ENCODE measurements at regions not wholly inside any gene's neighbourhood (a gene's known extent, or its start where the extent isn't known, plus 50 kb on each side); places are given as distances from the start of the nearest gene placed in this dataset.

GRCh38 chr3:6522191-6522590, 338.7 kb upstream of the GRM7 start:
- Histone ChIP-seq H3K27ac (ENCODE audit: low read length) (no peak overlapping the region), H3K27me3 (ENCODE audit: control insufficient read depth, insufficient read depth, low read length) (no peaks in the 10 kb centered on the region), H3K4me1 (ENCODE audit: control insufficient read depth, insufficient read depth, low read length) (no peaks in the 10 kb centered on the region), H3K36me3 (ENCODE audit: control insufficient read depth, insufficient read depth, low read length) (no peaks in the 10 kb centered on the region), H3K9me3 (replicated peaks; ENCODE audit: control insufficient read depth, low read depth, low read length) (no peaks in the 10 kb centered on the region), H3K4me3 (ENCODE audit: low read length) (no peak overlapping the region)
- peak; percentile 65 for DNase-seq

DNA sequence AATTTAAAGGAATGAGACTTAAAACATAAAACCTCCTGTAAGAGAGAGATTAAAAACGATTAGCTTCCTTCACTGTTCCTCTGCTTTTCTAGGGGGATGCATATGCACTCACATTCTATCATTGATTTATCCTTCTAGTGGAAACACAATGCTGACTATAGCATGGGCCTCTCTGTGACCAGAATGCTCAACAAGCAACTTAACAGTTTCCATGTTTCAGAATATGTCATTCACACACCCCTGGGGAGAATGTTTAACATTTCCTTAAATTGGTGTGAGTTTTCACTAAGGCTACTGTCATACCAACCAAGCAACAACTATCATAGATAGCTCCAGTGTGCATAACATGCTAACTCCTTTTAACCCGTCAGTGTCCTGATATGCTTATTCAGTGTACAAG, 337.9 kb upstream of the GRM7 start:
- H3K9me3 ChIP-seq (replicated peaks; ENCODE audit: control insufficient read depth, low read depth, low read length) = no peaks in the 10 kb centered on the region
- WGBS (ENCODE audit: insufficient coverage) = no CpG with 5 or more reads among the region's 2 CpGs

GRCh38 chr3:6524479-6524878, 336.4 kb upstream of the GRM7 start:
- H3K27ac ChIP-seq (ENCODE audit: low read length) = no peak overlapping the region
- no CpG with 5 or more reads among the region's 1 CpG for WGBS (ENCODE audit: insufficient coverage)
- no peak overlapping the region for H3K4me3 ChIP-seq (ENCODE audit: low read length)
- H3K9me3 ChIP-seq (replicated peaks; ENCODE audit: control insufficient read depth, low read depth, low read length) = no peaks in the 10 kb centered on the region
- no peak for DNase-seq
- H3K4me1 ChIP-seq (ENCODE audit: control insufficient read depth, insufficient read depth, low read length) = no peaks in the 10 kb centered on the region
- no peaks in the 10 kb centered on the region for H3K36me3 ChIP-seq (ENCODE audit: control insufficient read depth, insufficient read depth, low read length)
- no peaks in the 10 kb centered on the region for H3K27me3 ChIP-seq (ENCODE audit: control insufficient read depth, insufficient read depth, low read length)

More for the DNA sequence above, 337.9 kb upstream of the GRM7 start:
- Histone ChIP-seq H3K36me3 (ENCODE audit: control insufficient read depth, insufficient read depth, low read length) (no peaks in the 10 kb centered on the region), H3K27ac (ENCODE audit: low read length) (no peak overlapping the region), H3K4me1 (ENCODE audit: control insufficient read depth, insufficient read depth, low read length) (no peaks in the 10 kb centered on the region), H3K27me3 (ENCODE audit: control insufficient read depth, insufficient read depth, low read length) (no peaks in the 10 kb centered on the region), H3K4me3 (ENCODE audit: low read length) (no peak overlapping the region)
- DNase-seq = peak; percentile 5

DNA sequence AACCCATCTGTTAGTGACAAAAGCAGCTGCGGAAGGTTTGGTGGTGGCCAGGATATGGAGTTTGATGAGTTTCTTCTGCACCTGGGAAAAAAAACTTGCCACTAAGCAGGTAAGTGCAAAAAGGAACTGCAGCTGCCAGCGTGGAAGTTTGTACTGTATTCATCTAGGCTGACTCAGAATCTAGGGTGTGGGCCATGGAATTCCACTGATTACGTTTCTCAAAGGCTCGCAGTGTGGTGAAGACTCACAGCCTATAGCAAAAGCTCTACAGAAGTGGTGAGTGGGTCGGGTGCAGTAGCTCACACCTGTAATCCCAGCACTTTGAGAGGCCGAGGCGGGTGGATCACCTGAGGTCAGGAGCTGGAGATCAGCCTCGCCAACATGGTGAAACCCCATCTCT, 334.6 kb upstream of the GRM7 start:
- H3K27ac ChIP-seq (ENCODE audit: low read length) = no peak overlapping the region
- H3K36me3 ChIP-seq (ENCODE audit: control insufficient read depth, insufficient read depth, low read length) = no peaks in the 10 kb centered on the region
- H3K9me3 ChIP-seq (replicated peaks; ENCODE audit: control insufficient read depth, low read depth, low read length) = no peaks in the 10 kb centered on the region
- no peaks in the 10 kb centered on the region for H3K4me1 ChIP-seq (ENCODE audit: control insufficient read depth, insufficient read depth, low read length)
- no peak overlapping the region for H3K4me3 ChIP-seq (ENCODE audit: low read length)
- H3K27me3 ChIP-seq (ENCODE audit: control insufficient read depth, insufficient read depth, low read length) = no peaks in the 10 kb centered on the region
- WGBS (ENCODE audit: insufficient coverage) = 72% methylated on average over 5 of the region's 8 CpGs
- no peak for DNase-seq

GRCh38 chr3:6526861-6527260, 334.1 kb upstream of the GRM7 start:
- Histone ChIP-seq H3K9me3 (replicated peaks; ENCODE audit: control insufficient read depth, low read depth, low read length) (no peaks in the 10 kb centered on the region), H3K4me3 (ENCODE audit: low read length) (no peak overlapping the region), H3K36me3 (ENCODE audit: control insufficient read depth, insufficient read depth, low read length) (no peaks in the 10 kb centered on the region), H3K27me3 (ENCODE audit: control insufficient read depth, insufficient read depth, low read length) (no peaks in the 10 kb centered on the region), H3K27ac (ENCODE audit: low read length) (no peak overlapping the region), H3K4me1 (ENCODE audit: control insufficient read depth, insufficient read depth, low read length) (no peaks in the 10 kb centered on the region)
- WGBS (ENCODE audit: insufficient coverage) = 36% methylated on average over 2 of the region's 2 CpGs
- DNase-seq = no peak

DNA sequence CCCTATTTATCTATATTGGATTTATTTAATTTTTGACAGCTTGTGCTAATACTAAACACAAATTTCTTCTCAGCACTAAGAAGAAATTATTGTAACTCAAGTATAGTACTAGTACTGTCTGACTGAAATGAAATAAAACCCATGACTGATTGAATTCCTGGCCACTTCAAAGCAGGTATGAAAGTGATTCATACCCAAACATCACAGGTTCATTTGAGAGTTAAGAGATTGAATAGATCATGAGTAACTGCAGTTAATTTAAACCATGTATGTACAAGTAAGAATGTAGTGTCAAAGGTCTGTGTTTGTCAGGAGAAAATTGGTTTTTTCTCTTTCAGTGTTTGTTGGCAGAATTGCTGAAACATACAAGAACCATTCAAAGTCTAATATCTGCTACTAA, 332.0 kb upstream of the GRM7 start:
- H3K27ac ChIP-seq (ENCODE audit: low read length) = no peak overlapping the region
- no peak overlapping the region for H3K4me3 ChIP-seq (ENCODE audit: low read length)
- H3K27me3 ChIP-seq (ENCODE audit: control insufficient read depth, insufficient read depth, low read length) = no peaks in the 10 kb centered on the region
- H3K36me3 ChIP-seq (ENCODE audit: control insufficient read depth, insufficient read depth, low read length) = no peaks in the 10 kb centered on the region
- no peaks in the 10 kb centered on the region for H3K9me3 ChIP-seq (replicated peaks; ENCODE audit: control insufficient read depth, low read depth, low read length)
- no peaks in the 10 kb centered on the region for H3K4me1 ChIP-seq (ENCODE audit: control insufficient read depth, insufficient read depth, low read length)
- DNase-seq = no peak

GRCh38 chr3:6531153-6531552, 329.8 kb upstream of the GRM7 start:
- Histone ChIP-seq H3K27me3 (ENCODE audit: control insufficient read depth, insufficient read depth, low read length) (no peaks in the 10 kb centered on the region), H3K4me3 (ENCODE audit: low read length) (no peak overlapping the region), H3K36me3 (ENCODE audit: control insufficient read depth, insufficient read depth, low read length) (no peaks in the 10 kb centered on the region), H3K4me1 (ENCODE audit: control insufficient read depth, insufficient read depth, low read length) (no peaks in the 10 kb centered on the region), H3K9me3 (replicated peaks; ENCODE audit: control insufficient read depth, low read depth, low read length) (no peaks in the 10 kb centered on the region), H3K27ac (ENCODE audit: low read length) (no peak overlapping the region)
- DNase-seq = no peak
- WGBS (ENCODE audit: insufficient coverage) = 55% methylated on average over 2 of the region's 6 CpGs

GRCh38 chr3:6532101-6532500, 328.8 kb upstream of the GRM7 start:
- H3K4me3 ChIP-seq (ENCODE audit: low read length) = no peak overlapping the region
- no peaks in the 10 kb centered on the region for H3K36me3 ChIP-seq (ENCODE audit: control insufficient read depth, insufficient read depth, low read length)
- H3K4me1 ChIP-seq (ENCODE audit: control insufficient read depth, insufficient read depth, low read length) = no peaks in the 10 kb centered on the region
- H3K27me3 ChIP-seq (ENCODE audit: control insufficient read depth, insufficient read depth, low read length) = no peaks in the 10 kb centered on the region
- 83% methylated on average over 1 of the region's 3 CpGs for WGBS (ENCODE audit: insufficient coverage)
- no peaks in the 10 kb centered on the region for H3K9me3 ChIP-seq (replicated peaks; ENCODE audit: control insufficient read depth, low read depth, low read length)
- no peak overlapping the region for H3K27ac ChIP-seq (ENCODE audit: low read length)
- DNase-seq = no peak

DNA sequence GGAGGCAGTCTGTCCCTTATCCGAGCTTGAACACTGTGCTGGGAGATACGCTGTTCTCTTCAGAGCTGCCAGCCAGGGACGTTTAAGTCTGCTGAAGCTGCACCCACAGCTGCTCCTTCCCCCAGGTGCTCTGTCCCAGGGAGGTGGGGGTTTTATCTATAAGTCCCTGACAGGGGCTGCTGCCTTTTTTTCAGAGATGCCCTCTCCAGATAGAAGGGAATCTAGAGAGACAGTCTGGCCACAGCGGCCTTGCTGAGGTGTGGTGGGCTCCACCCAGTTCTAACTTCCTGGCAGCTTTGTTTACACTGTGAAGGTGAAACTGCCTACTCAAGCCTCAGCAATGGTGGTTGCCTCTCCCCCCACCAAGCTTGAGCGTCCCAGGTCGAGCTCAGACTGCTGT, 319.9 kb upstream of the GRM7 start:
- H3K27ac ChIP-seq (ENCODE audit: low read length) = no peak overlapping the region
- 89% methylated on average over 3 of the region's 6 CpGs for WGBS (ENCODE audit: insufficient coverage)
- H3K4me3 ChIP-seq (ENCODE audit: low read length) = no peak overlapping the region
- no peaks in the 10 kb centered on the region for H3K36me3 ChIP-seq (ENCODE audit: control insufficient read depth, insufficient read depth, low read length)
- H3K4me1 ChIP-seq (ENCODE audit: control insufficient read depth, insufficient read depth, low read length) = no peaks in the 10 kb centered on the region
- H3K9me3 ChIP-seq (replicated peaks; ENCODE audit: control insufficient read depth, low read depth, low read length) = peaks cover 12% of the 10 kb centered on the region
- no peak for DNase-seq
- H3K27me3 ChIP-seq (ENCODE audit: control insufficient read depth, insufficient read depth, low read length) = no peaks in the 10 kb centered on the region

DNA sequence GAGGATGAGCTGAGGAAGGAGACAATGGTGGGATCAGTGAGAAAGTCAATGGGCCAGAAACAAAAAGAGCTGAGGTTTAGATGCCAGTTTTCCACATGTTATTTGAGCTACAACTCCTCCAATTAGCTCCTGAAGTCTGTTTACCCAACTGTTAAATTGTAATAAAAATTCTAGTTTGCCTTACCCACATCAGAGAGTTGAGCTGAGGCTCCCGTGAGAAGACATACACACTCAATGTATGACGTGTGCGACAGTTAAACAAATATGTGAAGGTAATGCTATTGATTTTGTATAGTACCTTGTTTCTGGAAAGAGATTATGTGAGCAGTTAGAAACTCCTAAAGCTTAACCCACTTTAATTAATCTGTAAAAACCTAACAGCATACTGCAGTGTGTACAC, 318.1 kb upstream of the GRM7 start:
- no peaks in the 10 kb centered on the region for H3K4me1 ChIP-seq (ENCODE audit: control insufficient read depth, insufficient read depth, low read length)
- no peaks in the 10 kb centered on the region for H3K27me3 ChIP-seq (ENCODE audit: control insufficient read depth, insufficient read depth, low read length)
- no CpG with 5 or more reads among the region's 3 CpGs for WGBS (ENCODE audit: insufficient coverage)
- no peaks in the 10 kb centered on the region for H3K36me3 ChIP-seq (ENCODE audit: control insufficient read depth, insufficient read depth, low read length)
- no peak overlapping the region for H3K27ac ChIP-seq (ENCODE audit: low read length)
- H3K4me3 ChIP-seq (ENCODE audit: low read length) = no peak overlapping the region
- H3K9me3 ChIP-seq (replicated peaks; ENCODE audit: control insufficient read depth, low read depth, low read length) = peaks cover 15% of the 10 kb centered on the region
- DNase-seq = no peak

GRCh38 chr3:6549296-6549695, 311.6 kb upstream of the GRM7 start:
- Histone ChIP-seq H3K9me3 (replicated peaks; ENCODE audit: control insufficient read depth, low read depth, low read length) (peaks cover 15% of the 10 kb centered on the region), H3K36me3 (ENCODE audit: control insufficient read depth, insufficient read depth, low read length) (no peaks in the 10 kb centered on the region), H3K4me3 (ENCODE audit: low read length) (no peak overlapping the region), H3K4me1 (ENCODE audit: control insufficient read depth, insufficient read depth, low read length) (no peaks in the 10 kb centered on the region), H3K27me3 (ENCODE audit: control insufficient read depth, insufficient read depth, low read length) (no peaks in the 10 kb centered on the region), H3K27ac (ENCODE audit: low read length) (no peak overlapping the region)
- 81% methylated on average over 2 of the region's 4 CpGs for WGBS (ENCODE audit: insufficient coverage)
- no peak for DNase-seq

All from muscle of leg (tissue), 3 donors.